Fibroblast of skin of left biceps (primary cell): ENCODE measurements at regions not wholly inside any gene's neighbourhood (a gene's known extent, or its start where the extent isn't known, plus 50 kb on each side); places are given as distances from the start of the nearest gene placed in this dataset.

Experiments
- DNase-seq, 2 experiments: peaks; one replicate each; pipeline ENCODE4 v3.0.0-alpha.2; 2013; ENCODE audit warnings: low read depth in 2 of 2

DNA sequence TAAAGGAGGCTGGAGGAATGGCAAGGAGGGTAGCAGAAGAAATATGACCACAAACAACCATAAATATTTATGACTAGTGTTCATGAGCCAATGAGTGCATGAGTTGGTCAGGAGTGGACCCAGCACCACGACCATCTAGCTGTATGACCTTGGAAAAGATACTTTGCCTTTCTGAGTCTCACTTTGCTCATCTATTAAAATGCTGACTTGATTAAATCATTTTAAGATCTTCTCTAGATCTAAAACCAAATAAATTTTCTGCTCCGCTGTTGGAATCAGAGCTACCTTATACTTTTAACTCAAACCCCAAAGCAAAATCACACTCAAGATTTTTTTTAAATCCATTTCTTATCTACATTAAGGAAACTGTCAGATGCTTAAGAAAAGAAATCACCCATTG, 207.0 kb downstream of the GPAM start:
- no peak for DNase-seq

- DNase-seq = no peak
Measured at GRCh38 chr10:111984057-111984456, 199.5 kb downstream of the GPAM start.

DNA sequence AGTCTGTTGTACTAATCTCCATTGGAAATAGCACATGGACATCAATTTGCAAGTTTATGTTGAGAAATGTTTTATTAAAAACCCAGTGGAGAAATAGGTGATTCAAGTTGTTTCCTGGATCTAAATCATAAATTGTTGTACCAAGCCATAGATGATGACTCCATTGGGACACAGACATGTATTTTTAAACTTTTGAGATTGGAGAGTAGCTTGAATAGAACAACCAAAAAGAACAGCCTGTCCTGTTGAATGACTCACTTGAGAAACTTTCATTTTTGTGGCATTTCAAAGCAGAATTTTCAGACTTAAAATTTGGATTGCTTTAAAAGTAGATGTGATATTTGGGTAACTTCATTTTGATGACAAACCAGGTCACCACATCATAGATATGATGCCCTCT, 197.5 kb downstream of the GPAM start:
- no peak for DNase-seq

- DNase-seq = no peak
Measured at GRCh38 chr10:111988646-111989045, 194.9 kb downstream of the GPAM start.

DNA sequence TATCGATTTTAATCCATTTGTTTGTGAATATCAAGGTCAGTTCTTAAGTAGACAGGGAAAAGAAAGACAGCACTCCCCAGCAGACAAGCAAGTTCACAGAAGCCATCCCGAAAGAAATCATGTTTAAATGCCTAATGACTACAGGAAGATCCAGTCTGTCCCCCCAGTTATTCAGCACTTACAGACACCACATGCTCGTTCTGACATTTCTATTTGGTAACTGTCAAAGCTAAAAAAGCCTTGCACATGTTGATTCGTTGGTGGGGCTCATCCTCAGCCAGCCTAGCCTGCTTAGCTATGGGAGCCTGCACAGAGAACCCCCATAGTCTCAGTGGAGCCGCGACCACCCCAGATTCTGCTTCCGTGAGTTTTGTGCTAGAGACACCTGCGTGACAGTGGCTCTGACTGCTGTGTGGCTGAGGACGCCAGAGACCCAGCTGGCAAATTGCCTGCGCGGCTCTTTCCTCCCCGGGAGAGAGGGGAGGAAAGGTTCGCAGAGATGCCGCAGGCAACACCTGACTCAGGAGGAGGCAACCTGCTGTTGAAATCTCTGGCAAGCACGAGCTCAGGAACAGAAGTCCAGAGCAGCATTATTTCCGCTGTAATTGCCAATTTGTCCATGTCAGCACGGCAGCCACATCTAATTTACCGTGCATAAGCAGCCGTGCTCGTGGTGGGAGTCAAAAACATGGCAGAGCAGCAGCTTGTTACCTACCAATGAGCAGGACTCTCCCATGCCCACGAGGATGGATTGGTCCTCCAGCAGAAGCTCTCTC, 194.2 kb downstream of the GPAM start:
- no peak for DNase-seq

- no peak for DNase-seq
Measured at GRCh38 chr10:111990734-111991133, 192.8 kb downstream of the GPAM start.

GRCh38 chr10:111993321-111993720, 190.2 kb downstream of the GPAM start:
- no peak for DNase-seq

DNA sequence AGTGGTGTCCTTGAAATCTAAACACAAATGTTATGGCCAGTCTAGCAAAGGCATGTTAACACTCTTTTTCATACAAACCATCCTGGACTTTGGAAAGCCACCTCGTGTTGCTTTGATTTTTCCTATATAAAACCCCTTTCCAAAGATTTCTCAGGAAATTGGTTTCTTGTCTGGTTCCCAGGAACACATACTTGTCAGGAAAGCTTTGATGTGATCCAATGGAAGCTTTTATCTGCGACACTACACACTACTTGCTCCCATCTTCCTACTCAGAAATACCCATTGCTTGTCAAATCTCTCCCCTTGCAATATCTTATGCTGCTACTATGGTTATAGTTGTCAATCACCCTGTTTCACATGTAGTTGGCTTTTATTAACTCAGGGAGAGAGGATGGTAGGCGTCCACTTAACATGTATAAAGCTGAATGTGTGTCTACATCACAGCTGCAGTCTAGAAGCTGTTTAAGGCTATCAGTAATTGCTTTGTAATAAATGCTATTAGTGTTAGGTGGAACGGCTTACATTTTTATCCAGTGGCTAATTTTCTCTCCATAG, 189.6 kb downstream of the GPAM start:
- no peak for DNase-seq

GRCh38 chr10:111996103-111996502, 187.5 kb downstream of the GPAM start:
- no peak for DNase-seq

GRCh38 chr10:111998728-111999127, 184.8 kb downstream of the GPAM start:
- DNase-seq = no peak

- no peak for DNase-seq
Measured at GRCh38 chr10:111999205-111999914, 184.2 kb downstream of the GPAM start.

- DNase-seq = no peak
Measured at GRCh38 chr10:111999915-112000302, 183.7 kb downstream of the GPAM start.

- DNase-seq = no peak
Measured at GRCh38 chr10:112000466-112000865, 183.1 kb downstream of the GPAM start.

GRCh38 chr10:112002206-112002605, 181.4 kb downstream of the GPAM start:
- no peak for DNase-seq

DNA sequence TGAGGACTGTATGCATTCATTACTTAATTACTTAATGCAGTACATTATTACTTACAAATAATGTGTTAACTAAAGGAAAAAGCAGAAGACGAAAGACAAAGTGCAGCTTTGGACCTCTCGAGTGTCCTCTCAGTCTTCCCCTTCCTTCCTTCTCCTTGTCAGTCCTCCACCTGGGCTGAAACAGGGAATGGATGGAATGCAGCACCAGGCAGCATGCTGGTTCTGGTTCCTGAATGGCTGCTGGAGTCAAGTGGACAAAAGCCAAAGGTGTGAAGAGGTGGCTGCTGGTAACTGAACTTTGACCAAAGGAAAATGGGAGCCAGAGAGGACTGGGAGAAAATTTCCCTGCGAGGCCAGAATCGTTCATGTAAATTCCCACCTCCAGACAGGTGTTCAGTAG, 179.5 kb downstream of the GPAM start:
- no peak for DNase-seq

DNA sequence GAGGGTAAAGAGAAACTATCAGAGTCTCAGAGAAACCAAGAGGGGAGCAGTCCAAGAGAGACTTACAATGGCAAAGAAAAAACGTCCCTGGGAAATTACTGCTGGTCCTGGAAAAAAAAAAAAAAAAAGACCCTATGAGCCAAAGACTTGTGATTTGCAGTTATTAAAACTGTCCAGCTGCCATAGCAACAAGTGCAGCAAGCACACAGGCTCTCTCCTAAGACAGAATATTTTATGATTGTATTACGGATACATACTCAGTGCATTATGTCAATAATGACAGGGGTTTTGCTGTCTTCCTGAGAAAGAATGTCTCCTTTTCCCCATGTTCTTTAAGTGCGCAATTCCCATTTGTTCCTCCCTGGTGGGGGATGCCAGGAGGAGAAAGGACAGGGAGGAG, 178.5 kb downstream of the GPAM start:
- DNase-seq = no peak

DNA sequence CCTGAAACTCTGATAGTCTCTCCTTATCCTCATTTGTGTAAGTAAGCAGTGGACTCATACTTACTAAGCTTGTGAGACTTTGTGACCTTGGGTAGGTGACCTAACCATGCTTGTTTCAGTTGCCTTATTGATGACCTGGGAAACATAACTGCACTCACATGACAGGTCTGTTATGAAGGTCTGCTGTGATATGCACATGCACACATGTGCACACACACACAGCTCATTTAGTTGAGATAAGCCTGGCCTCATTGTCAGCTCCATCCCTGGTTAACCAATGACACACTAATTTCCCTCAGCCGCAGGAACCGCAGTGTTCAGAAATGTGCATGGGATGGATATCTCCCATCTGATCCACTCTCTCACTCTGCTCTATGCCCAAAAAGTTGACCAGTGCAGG, 177.2 kb downstream of the GPAM start:
- no peak for DNase-seq

DNA sequence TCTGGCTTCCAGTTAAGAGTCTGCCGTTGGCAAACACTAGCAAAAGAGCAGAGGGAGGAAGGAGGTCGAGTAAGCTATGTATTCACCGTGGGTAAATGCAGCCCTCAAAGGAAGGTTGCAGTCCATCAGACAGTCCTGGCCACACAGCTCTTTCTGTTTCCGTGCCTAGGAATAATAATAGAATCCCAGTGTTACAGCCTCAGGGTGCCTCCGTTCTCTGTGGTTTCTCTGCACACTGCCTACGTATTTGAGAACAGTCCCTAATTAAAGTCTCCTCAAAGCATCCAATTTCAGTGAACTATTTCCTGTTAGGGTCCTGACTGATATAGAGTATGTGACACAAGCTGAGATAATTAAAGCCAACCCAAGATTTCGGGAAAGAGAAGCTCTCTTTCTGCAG, 176.7 kb downstream of the GPAM start:
- no peak for DNase-seq

GRCh38 chr10:112022196-112022595, 161.4 kb downstream of the GPAM start:
- no peak for DNase-seq

GRCh38 chr10:112024079-112024478, 159.5 kb downstream of the GPAM start:
- no peak for DNase-seq

GRCh38 chr10:112025228-112025627, 158.3 kb downstream of the GPAM start:
- DNase-seq = no peak

GRCh38 chr10:112026438-112026837, 157.1 kb downstream of the GPAM start:
- DNase-seq = no peak

DNA sequence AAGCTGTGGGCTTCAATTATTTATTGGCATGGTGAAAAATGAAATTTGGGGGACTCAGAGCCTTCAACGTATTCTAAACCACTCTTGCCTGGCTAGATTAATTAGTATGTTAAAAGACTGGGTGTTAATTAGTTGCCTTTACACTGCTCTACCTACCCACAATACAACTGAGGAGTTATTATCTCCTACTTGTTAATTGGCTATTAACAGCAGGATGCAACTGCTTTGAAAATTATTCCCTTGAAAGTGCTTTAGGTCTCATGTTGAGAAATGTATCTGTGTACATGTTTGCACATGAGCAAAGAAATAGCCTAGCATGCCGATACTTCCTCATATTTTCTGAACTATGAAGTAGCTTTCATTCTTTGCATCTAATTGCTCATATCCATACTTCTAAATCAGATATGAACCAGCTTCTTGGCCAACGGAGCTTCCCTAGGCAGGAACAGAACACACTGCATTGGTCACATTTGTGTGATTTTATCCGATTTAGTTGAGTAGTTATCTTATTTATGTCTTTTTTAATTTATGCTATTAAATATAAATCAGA, 155.8 kb downstream of the GPAM start:
- no peak for DNase-seq
